Vagina (tissue), 2 donors: ENCODE measurements at regions not wholly inside any gene's neighbourhood (a gene's known extent, or its start where the extent isn't known, plus 50 kb on each side); places are given as distances from the start of the nearest gene placed in this dataset.
A peak's percentile ranks its signal among the peaks of the same experiment; 100 is the strongest.

Source experiments
- DNase-seq, 2 donors: peaks; one replicate each; pipeline ENCODE4 v3.0.0-alpha.2; 2017; ENCODE audit errors: extremely low spot score in 2 of 2
- H3K27ac ChIP-seq: fragments of 200-600 bp; sonication (generic); one replicate; pipeline ENCODE4 v1.5.1; 2019
- H3K27me3 ChIP-seq: fragments of 200-600 bp; sonication (generic); one replicate; pipeline ENCODE4 v1.5.1; 2019
- H3K36me3 ChIP-seq, 2 donors: fragments of 200-600 bp; sonication (generic); one replicate each; pipeline ENCODE4 v1.5.1; 2017 to 2019
- H3K4me1 ChIP-seq: fragments of 200-600 bp; sonication (generic); one replicate; pipeline ENCODE4 v1.5.1; 2019
- H3K4me3 ChIP-seq, 2 donors: fragments of 200-600 bp; sonication (generic); 1 replicate in 1 of 2; 2 replicates in 1 of 2; pipeline ENCODE4 v1.5.1; 2016 to 2019
- H3K9me3 ChIP-seq: fragments of 200-600 bp; sonication (generic); one replicate; pipeline ENCODE4 v1.5.1; 2019
- CTCF ChIP-seq, 3 experiments: fragments of 450-650 bp in 2 of 3; fragments of 200-600 bp in 1 of 3; sonication (generic) in 1 of 3; IDR thresholded peaks; one replicate each; pipeline ENCODE4 v1.5.1; 2017 to 2019; ENCODE audit warnings: antibody characterized with exemption in 3 of 3, mild to moderate bottlenecking in 2 of 3, moderate library complexity in 2 of 3
- POLR2A ChIP-seq, 2 donors: fragments of 450-650 bp; IDR thresholded peaks; one replicate each; pipeline ENCODE4 v1.6.1; 2017; ENCODE audit warnings: antibody characterized with exemption in 2 of 2, mild to moderate bottlenecking in 2 of 2, moderate library complexity in 2 of 2
- POLR2AphosphoS5 ChIP-seq, 2 donors: sonication (generic); formaldehyde crosslinking; IDR thresholded peaks; one replicate each; pipeline ENCODE4 v1.9.0; 2017; ENCODE audit warnings: antibody characterized with exemption in 2 of 2, mild to moderate bottlenecking in 2 of 2, low read depth in 1 of 2; ENCODE audit not compliant: insufficient read depth in 1 of 2
- intact Hi-C: fragments of 100-400 bp; cut with DNase I; formaldehyde crosslinking; loops from one replicate; pipeline ENCODE4 v1.15.1; 2023

- intact Hi-C loops: no loop called here
- H3K4me3 ChIP-seq: no peak overlapping the region
- no peaks in the 10 kb centered on the region for H3K4me1 ChIP-seq
- H3K9me3 ChIP-seq: no peaks in the 10 kb centered on the region
- TF ChIP-seq POLR2AphosphoS5 (IDR thresholded peaks at IDR 0.05; ENCODE audit: insufficient read depth in 1 of 2, low read depth in 1 of 2) (no peak), POLR2A (IDR thresholded peaks at IDR 0.05) (no peak), CTCF (IDR thresholded peaks at IDR 0.05) (no peak)
- no peaks in the 10 kb centered on the region for H3K36me3 ChIP-seq
- DNase-seq: no peak
- no peaks in the 10 kb centered on the region for H3K27me3 ChIP-seq
- no peak overlapping the region for H3K27ac ChIP-seq
These were observed 139.0 kb upstream of the SLC27A6 start for GRCh38 chr5:128826275-128826674.

- no peaks in the 10 kb centered on the region for H3K27me3 ChIP-seq
- intact Hi-C loops: no loop called here
- H3K36me3 ChIP-seq: no peaks in the 10 kb centered on the region
- H3K4me1 ChIP-seq: no peaks in the 10 kb centered on the region
- no peak for DNase-seq
- H3K27ac ChIP-seq: no peak overlapping the region
- H3K9me3 ChIP-seq: no peaks in the 10 kb centered on the region
- H3K4me3 ChIP-seq: no peak overlapping the region
- TF ChIP-seq CTCF (IDR thresholded peaks at IDR 0.05) (no peak), POLR2AphosphoS5 (IDR thresholded peaks at IDR 0.05; ENCODE audit: insufficient read depth in 1 of 2, low read depth in 1 of 2) (no peak), POLR2A (IDR thresholded peaks at IDR 0.05) (no peak)
These were observed 128.7 kb upstream of the SLC27A6 start for GRCh38 chr5:128836571-128836970.

- TF ChIP-seq POLR2AphosphoS5 (IDR thresholded peaks at IDR 0.05; ENCODE audit: insufficient read depth in 1 of 2, low read depth in 1 of 2) (no peak), POLR2A (IDR thresholded peaks at IDR 0.05) (no peak), CTCF (IDR thresholded peaks at IDR 0.05) (no peak)
These were observed 126.7 kb upstream of the SLC27A6 start for GRCh38 chr5:128838623-128839022.

GRCh38 chr5:128842241-128842640, 123.0 kb upstream of the SLC27A6 start:
- no peaks in the 10 kb centered on the region for H3K4me1 ChIP-seq
- H3K4me3 ChIP-seq: no peak overlapping the region
- no peak overlapping the region for H3K27ac ChIP-seq
- no peaks in the 10 kb centered on the region for H3K9me3 ChIP-seq
- DNase-seq: no peak
- intact Hi-C loops: no loop called here
- H3K36me3 ChIP-seq: no peaks in the 10 kb centered on the region
- no peak for TF ChIP-seq POLR2A (IDR thresholded peaks at IDR 0.05)
- TF ChIP-seq CTCF (IDR thresholded peaks at IDR 0.05): no peak
- TF ChIP-seq POLR2AphosphoS5 (IDR thresholded peaks at IDR 0.05; ENCODE audit: insufficient read depth in 1 of 2, low read depth in 1 of 2): no peak
- H3K27me3 ChIP-seq: no peaks in the 10 kb centered on the region

More at GRCh38 chr5:128838623-128839022, 126.7 kb upstream of the SLC27A6 start:
- DNase-seq: no peak
- Histone ChIP-seq H3K36me3 (no peaks in the 10 kb centered on the region), H3K27me3 (no peaks in the 10 kb centered on the region), H3K4me1 (no peaks in the 10 kb centered on the region), H3K9me3 (no peaks in the 10 kb centered on the region), H3K27ac (no peak overlapping the region), H3K4me3 (no peak overlapping the region)
- intact Hi-C loops: no loop called here

- intact Hi-C loops: no loop called here
- no peaks in the 10 kb centered on the region for H3K9me3 ChIP-seq
These were observed 120.8 kb upstream of the SLC27A6 start for GRCh38 chr5:128844354-128844923.

More at GRCh38 chr5:128844354-128844923, 120.8 kb upstream of the SLC27A6 start:
- H3K4me1 ChIP-seq: no peaks in the 10 kb centered on the region
- DNase-seq: no peak
- TF ChIP-seq POLR2AphosphoS5 (IDR thresholded peaks at IDR 0.05; ENCODE audit: insufficient read depth in 1 of 2, low read depth in 1 of 2) (no peak), POLR2A (IDR thresholded peaks at IDR 0.05) (no peak), CTCF (IDR thresholded peaks at IDR 0.05) (peak in 1 of 3 experiments; percentile 21)
- no peaks in the 10 kb centered on the region for H3K27me3 ChIP-seq
- no peak overlapping the region for H3K27ac ChIP-seq
- H3K4me3 ChIP-seq: no peak overlapping the region
- H3K36me3 ChIP-seq: no peaks in the 10 kb centered on the region
